GM10266 (cell line): ENCODE measurements at regions not wholly inside any gene's neighbourhood (a gene's known extent, or its start where the extent isn't known, plus 50 kb on each side); places are given as distances from the start of the nearest gene placed in this dataset.

ENCODE experiments used
- DNase-seq: peaks from one replicate; pipeline ENCODE4 v3.0.0; 2012; ENCODE audit errors: extremely low spot score
- TF ChIP-seq, protein P1 (sequence below): IDR thresholded peaks from 2 replicates; pipeline ENCODE4 v1.5.1; 2012; ENCODE audit warnings: mild to moderate bottlenecking, low read depth; ENCODE audit not compliant: control insufficient read depth, insufficient read depth; ENCODE audit errors: missing control alignments

DNA sequence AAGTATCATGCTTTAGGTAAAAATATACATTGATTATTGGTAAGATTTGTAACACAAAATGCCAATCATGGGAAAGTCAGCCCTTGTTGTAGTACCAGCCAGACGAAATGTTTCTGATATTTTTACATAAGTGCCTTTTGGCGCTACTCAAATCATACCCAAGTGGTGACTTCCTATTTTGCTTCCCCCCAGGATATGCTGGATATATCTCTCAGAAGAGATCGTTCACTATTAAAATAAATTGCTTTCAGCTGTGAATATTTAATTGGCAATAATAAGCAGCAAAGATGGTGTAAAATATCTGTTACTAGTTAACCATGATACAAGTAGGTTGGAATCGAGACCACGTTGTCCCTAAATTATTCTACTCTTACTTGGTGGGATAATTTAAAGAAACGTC lies 909.2 kb upstream of the LRRN3 start:
- TF ChIP-seq, protein P1, sequence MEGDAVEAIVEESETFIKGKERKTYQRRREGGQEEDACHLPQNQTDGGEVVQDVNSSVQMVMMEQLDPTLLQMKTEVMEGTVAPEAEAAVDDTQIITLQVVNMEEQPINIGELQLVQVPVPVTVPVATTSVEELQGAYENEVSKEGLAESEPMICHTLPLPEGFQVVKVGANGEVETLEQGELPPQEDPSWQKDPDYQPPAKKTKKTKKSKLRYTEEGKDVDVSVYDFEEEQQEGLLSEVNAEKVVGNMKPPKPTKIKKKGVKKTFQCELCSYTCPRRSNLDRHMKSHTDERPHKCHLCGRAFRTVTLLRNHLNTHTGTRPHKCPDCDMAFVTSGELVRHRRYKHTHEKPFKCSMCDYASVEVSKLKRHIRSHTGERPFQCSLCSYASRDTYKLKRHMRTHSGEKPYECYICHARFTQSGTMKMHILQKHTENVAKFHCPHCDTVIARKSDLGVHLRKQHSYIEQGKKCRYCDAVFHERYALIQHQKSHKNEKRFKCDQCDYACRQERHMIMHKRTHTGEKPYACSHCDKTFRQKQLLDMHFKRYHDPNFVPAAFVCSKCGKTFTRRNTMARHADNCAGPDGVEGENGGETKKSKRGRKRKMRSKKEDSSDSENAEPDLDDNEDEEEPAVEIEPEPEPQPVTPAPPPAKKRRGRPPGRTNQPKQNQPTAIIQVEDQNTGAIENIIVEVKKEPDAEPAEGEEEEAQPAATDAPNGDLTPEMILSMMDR: no peak
- DNase-seq: no peak

DNA sequence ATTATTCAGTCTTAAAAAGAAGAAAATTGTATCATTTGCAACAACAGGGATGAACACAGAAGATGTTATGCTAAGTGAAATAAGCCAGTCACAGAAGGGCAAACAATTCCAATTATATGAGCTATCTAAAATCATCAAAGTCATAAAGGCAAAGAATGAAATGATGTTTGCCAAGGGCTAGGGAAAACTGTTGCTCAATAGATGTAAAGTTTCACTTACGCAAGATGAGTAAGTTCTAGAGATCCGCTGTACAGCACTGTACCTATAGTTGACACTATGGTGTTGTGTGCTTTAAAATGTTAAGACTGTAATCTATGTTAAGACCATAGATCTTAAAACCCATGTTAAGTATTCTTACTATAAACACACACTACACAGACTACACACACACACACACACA lies 904.6 kb upstream of the LRRN3 start:
- TF ChIP-seq, protein P1: no peak
- no peak for DNase-seq

DNA sequence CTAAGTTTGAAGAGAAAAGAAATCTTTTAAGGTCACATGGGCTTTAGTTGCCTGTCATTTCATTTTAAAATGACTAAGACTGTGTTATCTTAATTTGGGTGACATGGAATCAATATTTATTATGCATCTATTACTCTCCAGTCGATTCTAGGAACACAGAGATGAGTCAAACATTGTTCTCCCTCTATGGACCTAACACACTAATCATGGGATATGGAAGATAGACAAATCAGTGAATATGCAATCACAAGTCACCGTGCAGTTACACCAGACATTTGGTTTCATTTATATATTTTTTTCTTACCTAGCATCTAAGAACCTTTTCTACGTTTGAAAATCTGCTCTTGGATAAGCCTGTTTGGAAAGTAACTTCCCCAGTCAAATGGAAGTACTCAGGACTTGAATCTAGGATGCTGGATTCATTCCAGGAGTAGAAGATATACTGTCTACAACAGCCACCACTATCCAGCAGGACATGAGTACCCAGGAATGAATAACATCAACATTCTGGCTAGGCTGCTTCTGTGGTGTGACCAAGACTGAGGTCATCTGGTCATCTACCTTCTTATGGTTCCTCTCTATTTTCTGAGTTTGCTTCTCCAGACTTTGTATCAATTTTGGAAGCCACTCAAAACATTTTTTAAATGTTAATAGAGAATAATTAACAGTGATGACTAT lies 902.9 kb upstream of the LRRN3 start:
- DNase-seq: no peak
- TF ChIP-seq, protein P1: no peak

DNA sequence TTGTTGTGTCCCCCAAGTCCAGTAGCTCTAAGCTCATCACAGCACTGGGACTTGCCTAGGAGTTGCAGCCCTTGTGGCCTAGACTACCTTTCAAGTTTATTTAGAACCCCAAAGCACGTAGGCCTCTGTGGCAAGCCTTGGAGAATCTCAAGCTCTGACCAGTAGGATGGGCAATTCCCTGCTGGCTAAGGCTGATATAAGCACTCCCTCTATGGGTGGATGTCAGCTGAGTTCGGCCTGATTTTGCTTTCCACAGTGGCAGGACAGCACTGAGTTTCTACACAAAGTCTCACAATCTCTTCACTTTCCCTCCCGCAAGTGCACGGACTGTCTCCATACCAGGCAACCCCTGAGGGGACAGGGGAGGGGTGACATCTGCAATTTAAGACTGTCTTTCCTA lies 886.4 kb upstream of the LRRN3 start:
- no peak for DNase-seq
- TF ChIP-seq, protein P1: no peak

DNA sequence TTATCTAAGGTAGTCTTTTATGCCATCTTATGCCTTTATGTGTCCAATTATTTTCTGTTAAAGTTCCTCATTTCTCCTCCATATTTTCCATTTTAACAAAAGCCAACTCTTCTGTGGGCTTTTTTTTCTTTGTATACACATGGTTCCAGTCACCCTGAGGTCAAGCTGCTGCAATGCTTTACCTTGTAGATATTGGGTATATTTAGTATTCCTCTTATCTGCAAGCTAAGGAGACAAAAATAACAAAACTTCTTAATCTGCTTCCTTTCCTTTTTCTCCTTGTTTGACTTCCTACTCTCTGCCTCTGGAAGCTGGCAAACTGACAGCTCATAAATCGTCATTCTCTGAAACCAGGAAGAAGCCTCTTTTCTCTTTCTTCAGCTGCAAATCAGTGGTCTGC lies 885.0 kb upstream of the LRRN3 start:
- TF ChIP-seq, protein P1: no peak
- DNase-seq: no peak

DNA sequence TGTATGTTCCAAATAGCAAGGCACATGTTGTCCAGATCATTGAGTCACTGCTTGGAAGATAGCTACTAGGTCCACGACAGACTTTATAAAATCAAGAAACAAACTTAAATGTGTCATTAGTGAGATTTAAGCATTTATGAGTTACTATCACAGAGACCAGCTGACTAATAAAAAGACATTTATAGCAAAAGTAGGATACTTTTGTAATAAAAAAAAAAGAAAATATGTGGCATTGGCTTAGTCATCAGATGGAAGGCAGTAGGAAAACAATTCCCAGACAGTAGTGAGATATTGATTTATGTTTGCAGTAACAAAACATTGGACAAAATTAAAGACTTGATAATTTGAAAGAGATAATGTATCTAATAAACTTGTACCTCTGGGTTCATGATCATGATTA lies 881.0 kb upstream of the LRRN3 start:
- no peak for DNase-seq
- TF ChIP-seq, protein P1: no peak

DNA sequence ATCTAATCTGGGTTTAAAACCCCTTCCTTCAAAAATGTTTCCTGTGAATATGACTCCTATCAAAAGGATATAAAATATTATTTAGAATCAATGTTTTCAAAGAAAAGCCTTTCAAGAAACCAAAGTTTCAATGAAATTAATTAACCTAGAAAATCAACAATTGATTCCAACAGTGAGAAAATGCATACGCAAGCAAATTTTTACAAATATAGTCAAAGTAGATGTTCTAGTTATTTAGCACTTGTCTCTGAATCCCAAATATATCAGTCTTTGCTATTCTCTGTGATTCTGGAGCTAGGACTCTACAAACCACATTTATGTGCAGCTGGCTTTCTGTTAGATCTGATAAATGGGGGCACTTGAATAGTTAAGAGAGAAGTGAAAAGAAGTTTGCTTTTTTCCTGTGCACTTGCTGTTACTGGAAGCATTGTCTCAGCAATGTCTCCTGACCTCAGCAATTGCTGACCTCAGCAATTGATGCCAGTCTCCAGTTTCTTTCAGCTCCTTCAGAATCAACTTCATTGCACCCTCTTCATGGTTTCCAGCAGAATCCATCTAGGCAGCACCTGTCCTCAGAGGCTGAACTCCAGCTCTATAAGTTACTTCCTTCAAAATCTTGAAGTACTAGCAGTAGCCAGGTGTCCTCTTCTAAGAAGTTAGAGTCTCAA lies 879.9 kb upstream of the LRRN3 start:
- TF ChIP-seq, protein P1: no peak
- no peak for DNase-seq
